ENCODE measurements at regions not wholly inside any gene's neighbourhood (a gene's known extent, or its start where the extent isn't known, plus 50 kb on each side); places are given as distances from the start of the nearest gene placed in this dataset.

- no peaks in the 10 kb centered on the region for H3K36me3 ChIP-seq (replicated peaks in 1 of 2; ENCODE audit: control insufficient read depth in 1 of 2, insufficient read depth in 2 of 2, low read length in 1 of 2)
- TF ChIP-seq TEAD4 (IDR thresholded peaks at IDR 0.05; ENCODE audit: borderline replicate concordance, insufficient read depth) (no peak), MAX (IDR thresholded peaks at IDR 0.05; ENCODE audit: low read depth) (no peak), NFIC (IDR thresholded peaks at IDR 0.05; ENCODE audit: borderline replicate concordance) (no peak), JUND (IDR thresholded peaks at IDR 0.05) (no peak), POLR2AphosphoS5 (IDR thresholded peaks at IDR 0.05; ENCODE audit: low read depth, low read length) (no peak), TCF12 (IDR thresholded peaks at IDR 0.05) (no peak), REST (IDR thresholded peaks at IDR 0.05; ENCODE audit: low read depth, low read length) (no peak), CHD2 (IDR thresholded peaks at IDR 0.05; ENCODE audit: low read length, partially characterized antibody) (no peak)
- no peak overlapping the region for H3K4me3 ChIP-seq (ENCODE audit: low read depth in 2 of 2, low read length in 1 of 2)
- H3K4me2 ChIP-seq: no peak overlapping the region
- CTCF ChIA-PET: interaction anchor here (1.1 kb wide), 1 partner anchor 42 kb away, joined by 3 read pairs; no protein-coding TSS in a partner anchor
- H3F3A ChIP-seq (replicated peaks; ENCODE audit: insufficient read depth): no peaks in the 10 kb centered on the region
- WGBS (ENCODE audit: low lambda C conversion rate): 65% methylated on average over 3 of the region's 3 CpGs
- H3K4me1 ChIP-seq (ENCODE audit: control insufficient read depth in 1 of 2, insufficient read depth in 2 of 2, low read depth in 1 of 2, low read length in 1 of 2): no peaks in the 10 kb centered on the region
- H3K27me3 ChIP-seq (ENCODE audit: insufficient read depth): no peaks in the 10 kb centered on the region
- H4K20me1 ChIP-seq (ENCODE audit: insufficient read depth): no peaks in the 10 kb centered on the region
- no peaks in the 10 kb centered on the region for H3K79me2 ChIP-seq (ENCODE audit: insufficient read depth)
- H3K9me3 ChIP-seq: no peaks in the 10 kb centered on the region
- no peaks in the 10 kb centered on the region for H3K9me2 ChIP-seq
- H2AFZ ChIP-seq (ENCODE audit: low read depth): no peak overlapping the region
- POLR2A ChIA-PET: no interaction called here
- no peak overlapping the region for H3K27ac ChIP-seq (ENCODE audit: low read depth in 2 of 2, low read length in 1 of 2)
- no peak overlapping the region for H3K9ac ChIP-seq
- no peak for DNase-seq
These were observed 218.7 kb downstream of the RASSF9 start for GRCh38 chr12:85617307-85618091.

GRCh38 chr12:85621041-85621440, 215.2 kb downstream of the RASSF9 start:
- Histone ChIP-seq H3K79me2 (ENCODE audit: insufficient read depth) (no peaks in the 10 kb centered on the region), H3K27ac (ENCODE audit: low read depth in 2 of 2, low read length in 1 of 2) (no peak overlapping the region), H3K9ac (no peak overlapping the region), H3K9me3 (no peaks in the 10 kb centered on the region), H3K4me2 (no peak overlapping the region), H3K27me3 (ENCODE audit: insufficient read depth) (no peaks in the 10 kb centered on the region), H3K9me2 (no peaks in the 10 kb centered on the region), H2AFZ (ENCODE audit: low read depth) (no peak overlapping the region), H3K4me1 (ENCODE audit: control insufficient read depth in 1 of 2, insufficient read depth in 2 of 2, low read depth in 1 of 2, low read length in 1 of 2) (peaks cover 0 to 9% of the 10 kb centered on the region in 2 experiments; a peak in 1 of 4 replicates), H4K20me1 (ENCODE audit: insufficient read depth) (no peaks in the 10 kb centered on the region), H3K36me3 (replicated peaks in 1 of 2; ENCODE audit: control insufficient read depth in 1 of 2, insufficient read depth in 2 of 2, low read length in 1 of 2) (no peaks in the 10 kb centered on the region), H3F3A (replicated peaks; ENCODE audit: insufficient read depth) (peaks cover 4% of the 10 kb centered on the region), H3K4me3 (ENCODE audit: low read depth in 2 of 2, low read length in 1 of 2) (no peak overlapping the region)
- CTCF ChIA-PET: no interaction called here
- DNase-seq: no peak
- POLR2A ChIA-PET: no interaction called here
- WGBS (ENCODE audit: low lambda C conversion rate): 70% methylated on average over 2 of the region's 2 CpGs
- TF ChIP-seq PBX3 (IDR thresholded peaks at IDR 0.05) (no peak), SMC3 (IDR thresholded peaks at IDR 0.05; ENCODE audit: low read depth, low read length) (no peak), NFIC (IDR thresholded peaks at IDR 0.05; ENCODE audit: borderline replicate concordance) (no peak), REST (IDR thresholded peaks at IDR 0.05; ENCODE audit: low read depth, low read length) (no peak), RAD21 (IDR thresholded peaks at IDR 0.05; ENCODE audit: low read length) (no peak), EP300 (IDR thresholded peaks at IDR 0.05; ENCODE audit: borderline replicate concordance in 1 of 2, low read depth in 1 of 2, low read length in 1 of 2) (no peak), EZH2phosphoT487 (IDR thresholded peaks at IDR 0.05; ENCODE audit: borderline replicate concordance, low read depth) (no peak)
